ENCODE measurements at regions not wholly inside any gene's neighbourhood (a gene's known extent, or its start where the extent isn't known, plus 50 kb on each side); places are given as distances from the start of the nearest gene placed in this dataset.

DNA sequence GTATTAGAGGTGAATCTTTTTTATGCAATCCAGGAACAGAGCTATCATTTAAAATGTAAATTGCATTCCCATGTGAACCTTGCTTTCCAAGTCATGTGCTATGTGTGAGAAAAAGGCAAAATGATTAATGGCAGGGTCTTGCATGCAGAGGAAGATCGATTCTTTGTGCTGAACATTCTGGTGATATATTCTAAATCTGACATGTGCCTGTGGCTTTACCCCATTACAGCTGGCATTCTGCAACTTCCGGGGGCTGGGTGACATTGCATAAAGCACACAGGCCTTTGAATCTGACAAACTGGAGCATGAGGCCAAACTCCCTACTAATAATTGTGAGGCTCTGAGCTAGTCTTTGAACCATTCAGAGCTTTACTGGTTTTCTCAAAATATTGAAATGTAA, 1449.7 kb downstream of the CDH8 start:
- Histone ChIP-seq H3F3A (replicated peaks; ENCODE audit: low read depth) (no peaks in the 10 kb centered on the region), H3K4me3 (no peak overlapping the region), H2AFZ (no peak overlapping the region), H4K20me1 (replicated peaks; ENCODE audit: insufficient read depth) (no peaks in the 10 kb centered on the region), H3K27ac (ENCODE audit: low read depth) (no peak overlapping the region), H3K4me2 (no peak overlapping the region), H3K79me2 (replicated peaks; ENCODE audit: insufficient read depth) (no peaks in the 10 kb centered on the region), H3K9me2 (ENCODE audit: insufficient read depth) (no peaks in the 10 kb centered on the region), H3K36me3 (ENCODE audit: insufficient read depth) (no peaks in the 10 kb centered on the region), H3K4me1 (ENCODE audit: insufficient read depth) (0 out of 2 replicates have a peak, but pooled peaks cover 4% of the 10 kb centered on the region), H3K27me3 (ENCODE audit: insufficient read depth) (no peaks in the 10 kb centered on the region)
- peaks cover 2% of the 10 kb centered on the region for H3K9me3 Mint-ChIP-seq
- no peaks in the 10 kb centered on the region for H3K27me3 Mint-ChIP-seq (ENCODE audit: insufficient read depth, low read depth, poor library complexity)
- H3K36me3 Mint-ChIP-seq (ENCODE audit: low read depth) = peaks cover 3% of the 10 kb centered on the region; the same call in 2 of the 3 replicates
- no peak for TF ChIP-seq ETS1 (IDR thresholded peaks at IDR 0.05)
- TF ChIP-seq, protein P1, sequence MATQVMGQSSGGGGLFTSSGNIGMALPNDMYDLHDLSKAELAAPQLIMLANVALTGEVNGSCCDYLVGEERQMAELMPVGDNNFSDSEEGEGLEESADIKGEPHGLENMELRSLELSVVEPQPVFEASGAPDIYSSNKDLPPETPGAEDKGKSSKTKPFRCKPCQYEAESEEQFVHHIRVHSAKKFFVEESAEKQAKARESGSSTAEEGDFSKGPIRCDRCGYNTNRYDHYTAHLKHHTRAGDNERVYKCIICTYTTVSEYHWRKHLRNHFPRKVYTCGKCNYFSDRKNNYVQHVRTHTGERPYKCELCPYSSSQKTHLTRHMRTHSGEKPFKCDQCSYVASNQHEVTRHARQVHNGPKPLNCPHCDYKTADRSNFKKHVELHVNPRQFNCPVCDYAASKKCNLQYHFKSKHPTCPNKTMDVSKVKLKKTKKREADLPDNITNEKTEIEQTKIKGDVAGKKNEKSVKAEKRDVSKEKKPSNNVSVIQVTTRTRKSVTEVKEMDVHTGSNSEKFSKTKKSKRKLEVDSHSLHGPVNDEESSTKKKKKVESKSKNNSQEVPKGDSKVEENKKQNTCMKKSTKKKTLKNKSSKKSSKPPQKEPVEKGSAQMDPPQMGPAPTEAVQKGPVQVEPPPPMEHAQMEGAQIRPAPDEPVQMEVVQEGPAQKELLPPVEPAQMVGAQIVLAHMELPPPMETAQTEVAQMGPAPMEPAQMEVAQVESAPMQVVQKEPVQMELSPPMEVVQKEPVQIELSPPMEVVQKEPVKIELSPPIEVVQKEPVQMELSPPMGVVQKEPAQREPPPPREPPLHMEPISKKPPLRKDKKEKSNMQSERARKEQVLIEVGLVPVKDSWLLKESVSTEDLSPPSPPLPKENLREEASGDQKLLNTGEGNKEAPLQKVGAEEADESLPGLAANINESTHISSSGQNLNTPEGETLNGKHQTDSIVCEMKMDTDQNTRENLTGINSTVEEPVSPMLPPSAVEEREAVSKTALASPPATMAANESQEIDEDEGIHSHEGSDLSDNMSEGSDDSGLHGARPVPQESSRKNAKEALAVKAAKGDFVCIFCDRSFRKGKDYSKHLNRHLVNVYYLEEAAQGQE (IDR thresholded peaks at IDR 0.05; ENCODE audit: unreplicated experiment) = no peak
- TF ChIP-seq POLR2AphosphoS5 (IDR thresholded peaks at IDR 0.05; ENCODE audit: low read depth) = no peak
- TF ChIP-seq, protein P2, sequence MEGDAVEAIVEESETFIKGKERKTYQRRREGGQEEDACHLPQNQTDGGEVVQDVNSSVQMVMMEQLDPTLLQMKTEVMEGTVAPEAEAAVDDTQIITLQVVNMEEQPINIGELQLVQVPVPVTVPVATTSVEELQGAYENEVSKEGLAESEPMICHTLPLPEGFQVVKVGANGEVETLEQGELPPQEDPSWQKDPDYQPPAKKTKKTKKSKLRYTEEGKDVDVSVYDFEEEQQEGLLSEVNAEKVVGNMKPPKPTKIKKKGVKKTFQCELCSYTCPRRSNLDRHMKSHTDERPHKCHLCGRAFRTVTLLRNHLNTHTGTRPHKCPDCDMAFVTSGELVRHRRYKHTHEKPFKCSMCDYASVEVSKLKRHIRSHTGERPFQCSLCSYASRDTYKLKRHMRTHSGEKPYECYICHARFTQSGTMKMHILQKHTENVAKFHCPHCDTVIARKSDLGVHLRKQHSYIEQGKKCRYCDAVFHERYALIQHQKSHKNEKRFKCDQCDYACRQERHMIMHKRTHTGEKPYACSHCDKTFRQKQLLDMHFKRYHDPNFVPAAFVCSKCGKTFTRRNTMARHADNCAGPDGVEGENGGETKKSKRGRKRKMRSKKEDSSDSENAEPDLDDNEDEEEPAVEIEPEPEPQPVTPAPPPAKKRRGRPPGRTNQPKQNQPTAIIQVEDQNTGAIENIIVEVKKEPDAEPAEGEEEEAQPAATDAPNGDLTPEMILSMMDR (conservative IDR thresholded peaks at IDR 0.05; ENCODE audit: low read depth in 2 of 2) = no peak
- TF ChIP-seq EZH2phosphoT487 (IDR thresholded peaks at IDR 0.05; ENCODE audit: unreplicated experiment) = no peak
- no peak for TF ChIP-seq ZNF462 (CRISPR knock-in tag; IDR thresholded peaks at IDR 0.05)
- TF ChIP-seq JUNB (IDR thresholded peaks at IDR 0.05; ENCODE audit: unreplicated experiment) = no peak
- no peak for TF ChIP-seq STAT1 (IDR thresholded peaks at IDR 0.05; ENCODE audit: unreplicated experiment)
- TF ChIP-seq ZNF114 (CRISPR knock-in tag; IDR thresholded peaks at IDR 0.05) = no peak
- TF ChIP-seq ZNF331 (CRISPR knock-in tag; IDR thresholded peaks at IDR 0.05; ENCODE audit: low read depth) = no peak
- TF ChIP-seq NANOG (IDR thresholded peaks at IDR 0.05; ENCODE audit: borderline replicate concordance) = no peak
- H3K4me1 Mint-ChIP-seq = 0 out of 3 replicates have a peak, but pooled peaks cover 7% of the 10 kb centered on the region
- H3K27ac Mint-ChIP-seq = no peak overlapping the region
- no peak overlapping the region for H3K4me3 Mint-ChIP-seq
- ATAC-seq (no peak), DNase-seq (ENCODE audit: low spot score) (no peak)
